NCI-H345 treated with DMSO at 0.1 percent for 48 hours (cell line): ENCODE measurements at regions not wholly inside any gene's neighbourhood (a gene's known extent, or its start where the extent isn't known, plus 50 kb on each side); places are given as distances from the start of the nearest gene placed in this dataset.
"Not testable (repeated sequence)": the region's sequence is repeated elsewhere in the genome, so short reads cannot be mapped to it uniquely, and the experiment has no call there.

ENCODE experiments used
- DNase-seq: peaks from one replicate; lab custom pipeline; 2025; ENCODE audit not compliant: unreplicated experiment; lab: John Stamatoyannopoulos, UW

DNA sequence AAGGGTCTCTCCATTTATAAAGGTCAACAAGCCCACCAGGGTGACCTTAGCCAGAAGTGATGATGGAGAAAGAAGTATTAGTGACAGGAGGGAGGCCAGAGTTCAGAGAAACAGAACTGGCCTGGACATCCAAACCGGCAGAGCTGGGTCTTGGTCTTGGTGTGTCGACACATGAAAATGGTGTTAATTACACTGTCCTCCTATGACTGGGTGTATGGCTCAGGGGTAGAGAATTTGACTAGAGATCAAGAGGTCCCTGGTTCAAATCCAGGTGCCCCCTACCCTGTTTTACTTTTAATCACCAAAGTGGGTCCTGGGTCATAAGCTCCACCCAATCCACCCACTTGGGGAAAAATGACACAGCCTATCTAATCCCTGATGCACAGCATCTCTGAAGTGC, 110.6 kb upstream of the ZNF746 start:
- DNase-seq, result no peak

DNA sequence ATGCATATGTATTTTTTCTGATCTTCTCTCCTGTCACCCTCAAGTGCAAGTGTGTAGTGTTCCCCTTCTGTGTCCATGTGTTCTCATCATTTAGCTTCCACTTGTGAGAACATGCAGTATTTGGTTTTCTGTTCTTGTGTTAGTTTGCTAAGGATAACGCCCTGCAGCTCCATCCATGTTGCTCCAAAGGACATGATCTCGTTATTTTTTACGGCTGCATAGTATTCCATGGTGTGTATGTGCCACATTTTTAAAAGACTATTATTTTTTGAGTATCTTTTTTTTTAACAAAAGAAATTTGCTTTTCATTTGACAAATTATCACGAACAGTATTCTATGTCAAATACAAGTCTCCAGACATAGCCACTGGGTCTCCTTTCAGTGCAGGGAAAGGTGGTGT, 110.1 kb upstream of the ZNF746 start:
- no peak for DNase-seq

DNA sequence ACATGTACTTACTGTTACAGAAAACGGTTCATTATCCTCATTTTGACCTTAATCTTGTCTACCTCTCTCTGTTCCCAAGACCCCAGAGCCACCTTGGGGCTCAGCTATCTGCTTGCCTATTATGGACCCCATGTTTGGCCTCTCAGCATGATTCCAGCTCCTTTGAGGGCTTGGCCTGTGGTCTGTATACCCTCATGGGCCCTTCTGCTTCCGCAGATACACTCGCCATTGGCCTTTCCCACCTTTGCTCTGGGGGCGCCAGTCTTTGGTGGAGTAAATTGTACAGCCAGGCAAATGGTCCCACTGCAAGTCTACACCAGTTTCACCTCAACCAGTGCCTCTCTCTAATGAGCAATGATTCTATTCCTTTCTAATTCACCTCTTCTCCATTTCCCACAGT, 109.2 kb upstream of the ZNF746 start:
- DNase-seq, result no peak

GRCh38 chr7:149605696-149606095, 108.1 kb upstream of the ZNF746 start:
- no peak for DNase-seq

GRCh38 chr7:149604521-149604920, 106.9 kb upstream of the ZNF746 start:
- no peak for DNase-seq

DNA sequence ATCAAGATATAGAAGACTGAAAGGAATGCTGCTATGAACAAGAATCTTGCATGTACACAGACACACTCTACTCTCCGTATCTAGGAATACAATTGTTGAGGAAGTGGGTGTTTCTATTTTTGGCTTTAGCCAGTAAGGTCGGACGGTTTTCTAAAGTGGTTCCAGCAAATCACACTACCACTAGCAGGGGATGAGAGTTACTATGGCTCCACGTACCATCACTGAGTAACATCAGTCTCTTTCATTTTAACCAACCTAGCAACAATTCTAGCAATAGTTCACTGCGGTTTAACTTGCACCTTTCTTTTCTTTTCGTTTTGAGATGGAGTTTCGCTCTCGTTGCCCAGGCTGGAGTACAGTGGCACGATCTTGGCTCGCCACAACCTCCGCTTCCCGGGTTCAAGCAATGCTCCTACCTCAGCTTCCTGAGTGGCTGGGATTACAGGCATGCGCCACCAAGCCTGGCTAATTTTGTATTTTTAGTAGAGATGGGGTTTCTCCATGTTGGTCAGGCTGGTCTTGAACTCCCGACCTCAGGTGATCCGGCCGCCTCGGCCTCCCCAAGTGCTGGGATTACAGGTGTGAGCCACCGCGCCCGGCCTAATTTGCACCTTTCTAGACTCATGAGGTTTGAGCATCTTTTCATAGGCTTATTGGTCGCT, 103.2 kb upstream of the ZNF746 start:
- not testable (repeated sequence) for DNase-seq

DNA sequence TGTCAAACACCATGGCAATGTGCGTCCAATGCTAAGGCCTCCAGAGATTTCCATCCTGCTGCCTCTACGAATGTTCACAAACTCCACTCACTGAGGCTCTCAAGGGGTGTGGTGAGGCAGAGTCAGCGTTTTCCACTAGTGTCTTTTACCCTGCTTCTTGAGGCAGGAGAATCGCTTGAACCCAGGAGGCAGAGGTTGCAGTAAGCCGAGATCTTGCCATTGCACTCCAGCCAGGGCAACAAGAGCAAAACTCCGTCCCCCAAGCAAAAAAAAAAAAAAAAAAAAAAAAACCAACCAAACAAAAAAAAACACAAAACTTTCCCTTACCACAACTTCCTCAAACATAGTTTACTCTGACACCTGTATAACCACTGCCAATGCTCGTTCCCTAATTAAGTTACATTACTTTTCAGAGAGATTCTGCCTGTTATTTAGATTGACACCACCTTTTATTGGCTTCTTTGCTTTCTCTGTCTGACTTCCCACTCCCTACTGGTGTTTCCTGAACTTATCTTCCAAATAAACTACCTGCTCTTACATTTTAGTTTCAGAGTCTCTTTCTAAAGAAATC, 102.1 kb upstream of the ZNF746 start:
- no peak for DNase-seq

GRCh38 chr7:149598721-149599308, 101.2 kb upstream of the ZNF746 start:
- DNase-seq, result no peak

- DNase-seq, result not testable (repeated sequence)
Observed at GRCh38 chr7:149597789-149598188, 100.2 kb upstream of the ZNF746 start.

DNA sequence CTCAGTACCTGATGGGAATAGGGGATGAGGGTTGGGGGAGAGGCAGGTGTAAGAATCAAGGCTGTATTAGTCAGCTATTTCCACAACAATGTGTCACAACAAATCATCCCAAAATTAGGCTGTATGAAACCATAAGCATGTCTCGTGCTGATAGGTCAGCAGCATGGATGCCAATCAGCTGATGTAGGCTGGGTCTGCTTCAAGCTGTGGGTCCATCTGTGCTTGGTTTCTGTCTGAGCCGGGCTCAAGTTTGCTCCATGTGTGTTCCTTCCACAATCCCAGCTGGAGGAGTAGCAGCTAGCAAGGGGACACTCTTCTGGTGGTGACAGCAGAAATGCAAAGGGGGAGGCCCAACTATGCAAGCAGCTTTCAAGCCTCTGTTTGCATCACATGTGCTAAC, 97.9 kb upstream of the ZNF746 start:
- DNase-seq, result no peak

DNA sequence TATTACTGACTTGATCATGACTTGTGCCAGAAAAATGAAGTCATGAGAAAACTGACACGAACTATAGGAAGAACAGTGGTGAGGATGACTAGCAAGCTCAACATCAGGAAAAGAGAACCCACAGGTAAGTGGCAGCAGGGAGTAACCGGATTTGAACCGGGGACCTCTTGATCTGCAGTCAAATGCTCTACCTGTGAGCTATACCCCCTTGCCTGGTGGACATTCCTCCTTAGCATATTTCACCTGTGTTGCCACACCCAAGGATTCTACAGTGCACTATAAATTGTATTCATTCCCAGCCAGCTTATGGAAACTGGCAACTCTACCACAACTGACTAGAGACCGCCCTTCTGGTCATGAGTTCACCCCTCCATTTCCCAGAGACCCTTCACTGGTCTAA, 97.5 kb upstream of the ZNF746 start:
- no peak for DNase-seq

DNA sequence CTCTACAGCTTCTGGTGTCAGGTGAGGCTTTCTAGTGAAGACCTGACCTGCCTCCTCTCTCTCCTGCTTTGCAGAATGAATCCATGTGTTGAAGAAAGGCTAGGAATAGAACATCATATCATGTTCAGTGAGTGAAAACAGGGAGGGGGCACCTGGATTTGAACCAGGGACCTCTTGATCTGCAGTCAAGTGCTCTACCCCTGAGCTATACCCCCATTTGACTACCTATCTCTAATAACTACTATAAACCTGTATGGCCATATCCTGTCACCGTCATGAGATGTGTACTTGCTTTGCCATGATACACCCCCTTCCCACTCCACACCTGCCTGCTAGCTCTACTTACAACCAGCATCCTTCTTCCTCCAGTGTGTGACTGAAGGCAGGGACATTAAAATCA, 91.3 kb upstream of the ZNF746 start:
- DNase-seq, result no peak

DNA sequence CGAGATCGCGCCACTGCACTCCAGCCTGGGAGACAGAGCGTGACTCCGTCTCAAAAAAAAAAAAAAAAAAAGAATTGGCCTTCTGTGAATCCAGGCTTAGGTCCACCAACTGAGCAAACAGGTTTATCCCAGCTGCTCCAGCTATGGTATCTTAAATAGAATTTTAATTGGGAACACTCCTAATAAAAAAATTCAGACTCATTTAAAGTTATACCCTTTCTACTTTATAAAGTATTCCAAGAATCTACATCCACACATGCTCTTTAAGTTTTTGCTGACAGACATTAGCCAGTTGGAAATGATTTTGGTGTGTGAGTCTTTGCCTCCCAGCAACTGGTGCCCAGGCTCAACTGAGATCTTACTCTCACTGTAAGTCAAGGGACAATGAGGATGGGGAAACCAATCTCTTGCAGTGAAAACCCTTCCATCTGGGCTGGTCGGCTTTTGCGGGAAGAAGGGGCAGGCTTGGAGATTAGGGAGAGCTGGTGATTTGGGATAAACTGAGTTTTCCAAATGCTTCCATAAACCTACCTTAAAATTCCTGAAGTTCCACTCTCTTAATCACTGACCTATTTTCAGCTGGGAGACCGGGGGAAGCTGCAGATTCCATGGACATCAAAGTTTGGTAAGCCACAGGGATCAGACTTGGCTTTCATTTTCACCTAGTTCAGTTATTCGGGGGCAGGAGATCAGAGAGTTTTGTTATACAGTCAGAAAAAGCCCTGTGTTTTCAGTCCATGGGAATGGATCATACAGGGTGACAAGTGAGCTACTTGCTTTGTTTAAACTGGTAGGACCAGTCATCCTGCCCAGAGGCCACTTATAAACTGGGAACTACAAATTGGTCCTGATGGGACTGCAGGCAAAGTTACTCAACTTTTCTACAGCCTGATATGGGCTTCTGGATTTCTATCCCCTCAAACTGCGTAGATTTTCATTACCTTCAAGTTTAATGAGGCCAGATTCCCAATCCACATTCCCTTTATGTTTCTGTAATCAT, 89.3 kb upstream of the ZNF746 start:
- DNase-seq, result no peak

DNA sequence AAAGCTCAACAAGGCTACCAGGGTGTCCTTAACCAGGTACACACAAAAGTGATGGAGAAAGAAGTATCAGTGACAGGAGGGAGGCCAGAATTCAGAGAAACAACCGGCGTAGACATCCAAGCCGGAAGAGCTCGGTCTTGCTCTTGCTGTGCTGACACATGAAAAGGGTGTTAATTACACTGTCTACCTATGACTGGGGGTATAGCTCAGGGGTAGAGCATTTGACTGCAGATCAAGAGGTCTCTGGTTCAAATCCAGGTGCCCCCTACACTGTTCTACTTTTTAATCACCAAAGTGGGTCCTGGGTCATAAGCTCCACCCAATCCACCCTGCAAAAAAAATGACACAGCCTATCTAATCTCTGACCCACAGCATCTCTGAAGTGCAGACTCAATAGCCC, 86.9 kb upstream of the ZNF746 start:
- no peak for DNase-seq

- no peak for DNase-seq
Observed at GRCh38 chr7:149584009-149584408, 86.4 kb upstream of the ZNF746 start.

- no peak for DNase-seq
Observed at GRCh38 chr7:149580328-149580727, 82.7 kb upstream of the ZNF746 start.

GRCh38 chr7:149579365-149579764, 81.8 kb upstream of the ZNF746 start:
- DNase-seq, result not testable (repeated sequence)

- not testable (repeated sequence) for DNase-seq
Observed at GRCh38 chr7:149574428-149574827, 76.8 kb upstream of the ZNF746 start.

DNA sequence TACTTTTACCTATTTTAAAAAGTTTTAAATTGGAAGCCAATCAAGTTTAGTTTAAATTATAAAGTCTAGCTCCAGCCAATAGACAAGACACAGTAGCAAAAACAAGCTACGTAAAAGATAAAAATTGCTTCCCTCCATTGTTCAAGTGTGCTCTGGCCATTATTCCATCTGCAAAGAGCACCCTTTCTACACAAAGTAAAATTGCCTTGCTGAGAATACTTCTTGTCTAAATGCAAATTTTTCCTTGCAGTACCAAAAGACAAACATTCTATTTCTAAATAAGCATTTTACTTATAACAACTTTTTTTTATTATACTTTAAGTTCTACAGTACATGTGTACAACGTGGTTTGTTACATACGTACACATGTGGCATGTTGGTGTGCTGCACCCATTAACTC, 75.9 kb upstream of the ZNF746 start:
- no peak for DNase-seq

GRCh38 chr7:149572920-149573319, 75.3 kb upstream of the ZNF746 start:
- not testable (repeated sequence) for DNase-seq

DNA sequence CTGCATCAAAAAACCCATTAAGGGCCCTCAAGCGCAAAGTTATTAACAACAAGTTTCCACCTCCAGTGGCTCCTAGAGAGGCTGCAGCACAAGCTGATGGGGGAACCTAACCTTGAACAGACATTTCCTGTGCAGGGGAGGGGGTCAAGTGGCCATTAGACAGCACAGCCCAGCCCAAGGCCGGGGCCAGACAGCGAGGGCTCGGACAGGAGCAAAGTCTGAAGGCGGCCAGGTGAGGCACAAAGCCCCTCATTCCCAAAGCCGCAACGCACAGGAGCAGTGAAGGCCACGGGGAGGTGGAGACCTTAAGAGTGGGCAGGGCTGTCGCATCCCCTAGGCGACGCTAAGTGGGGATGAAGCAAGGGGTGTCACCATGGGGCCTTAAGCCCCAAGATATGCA, 73.2 kb upstream of the ZNF746 start:
- no peak for DNase-seq
